GM13977 (cell line): ENCODE measurements at regions not wholly inside any gene's neighbourhood (a gene's known extent, or its start where the extent isn't known, plus 50 kb on each side); places are given as distances from the start of the nearest gene placed in this dataset.

Source experiments
- DNase-seq: peaks from one replicate; pipeline ENCODE4 v3.0.0; 2012; ENCODE audit warnings: low spot score
- in situ Hi-C: fragments of 300-500 bp; cut with MboI; formaldehyde crosslinking; loops from one replicate; pipeline ENCODE4 v1.12.0; 2022; ENCODE audit warnings: low sequenced_read_pairs, low pct_unique_long_range_greater_than_20kb, mixed read lengths, inconsistent platforms; ENCODE audit not compliant: unreplicated experiment
- TF ChIP-seq, protein P1 (sequence below): IDR thresholded peaks from 2 replicates; pipeline ENCODE4 v1.5.1; 2012; ENCODE audit warnings: mild to moderate bottlenecking, control low read depth; ENCODE audit not compliant: insufficient read depth; ENCODE audit errors: extremely low read depth, missing control alignments

DNA sequence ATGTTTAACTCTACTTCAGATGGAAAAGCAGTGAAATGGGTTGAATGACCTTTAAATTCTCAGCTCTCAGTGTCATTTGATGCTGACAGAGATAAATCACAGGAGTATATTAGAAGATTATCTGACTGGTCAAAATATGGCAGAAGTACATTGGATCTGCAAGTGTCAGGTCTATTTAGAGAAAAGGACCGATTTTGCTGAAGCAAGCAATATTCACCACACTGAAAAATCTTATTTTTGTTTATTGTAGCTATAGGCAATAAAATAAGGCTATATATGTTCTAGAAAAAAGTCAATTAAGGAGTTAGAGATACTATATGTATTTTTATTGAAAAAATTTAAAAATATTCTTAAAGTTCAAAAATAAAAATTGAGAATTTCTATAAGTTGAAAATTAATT is 325.3 kb downstream of the CXXC4 start:
- in situ Hi-C loops: no loop called here
- DNase-seq: no peak
- TF ChIP-seq, protein P1, sequence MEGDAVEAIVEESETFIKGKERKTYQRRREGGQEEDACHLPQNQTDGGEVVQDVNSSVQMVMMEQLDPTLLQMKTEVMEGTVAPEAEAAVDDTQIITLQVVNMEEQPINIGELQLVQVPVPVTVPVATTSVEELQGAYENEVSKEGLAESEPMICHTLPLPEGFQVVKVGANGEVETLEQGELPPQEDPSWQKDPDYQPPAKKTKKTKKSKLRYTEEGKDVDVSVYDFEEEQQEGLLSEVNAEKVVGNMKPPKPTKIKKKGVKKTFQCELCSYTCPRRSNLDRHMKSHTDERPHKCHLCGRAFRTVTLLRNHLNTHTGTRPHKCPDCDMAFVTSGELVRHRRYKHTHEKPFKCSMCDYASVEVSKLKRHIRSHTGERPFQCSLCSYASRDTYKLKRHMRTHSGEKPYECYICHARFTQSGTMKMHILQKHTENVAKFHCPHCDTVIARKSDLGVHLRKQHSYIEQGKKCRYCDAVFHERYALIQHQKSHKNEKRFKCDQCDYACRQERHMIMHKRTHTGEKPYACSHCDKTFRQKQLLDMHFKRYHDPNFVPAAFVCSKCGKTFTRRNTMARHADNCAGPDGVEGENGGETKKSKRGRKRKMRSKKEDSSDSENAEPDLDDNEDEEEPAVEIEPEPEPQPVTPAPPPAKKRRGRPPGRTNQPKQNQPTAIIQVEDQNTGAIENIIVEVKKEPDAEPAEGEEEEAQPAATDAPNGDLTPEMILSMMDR: no peak

DNA sequence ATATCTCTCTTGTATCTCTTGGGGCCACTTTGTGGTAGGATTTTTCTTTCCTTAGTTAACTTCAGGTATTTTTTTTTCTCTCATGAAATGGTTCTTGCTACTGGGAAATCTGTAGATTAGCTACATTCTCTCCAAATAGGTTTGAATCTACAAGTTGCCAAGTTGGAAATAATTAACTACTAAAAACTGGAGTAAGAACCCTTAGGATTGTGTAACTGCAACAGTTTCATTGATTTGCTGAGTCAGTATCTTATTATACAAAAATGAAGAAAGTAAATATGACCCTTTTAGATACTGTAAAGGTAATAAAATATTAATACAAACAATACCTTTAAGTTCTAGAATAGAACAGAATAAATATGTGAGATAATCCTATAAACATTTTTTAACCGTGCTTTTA is 327.9 kb downstream of the CXXC4 start:
- in situ Hi-C loops: no loop called here
- TF ChIP-seq, protein P1: no peak
- DNase-seq: no peak

DNA sequence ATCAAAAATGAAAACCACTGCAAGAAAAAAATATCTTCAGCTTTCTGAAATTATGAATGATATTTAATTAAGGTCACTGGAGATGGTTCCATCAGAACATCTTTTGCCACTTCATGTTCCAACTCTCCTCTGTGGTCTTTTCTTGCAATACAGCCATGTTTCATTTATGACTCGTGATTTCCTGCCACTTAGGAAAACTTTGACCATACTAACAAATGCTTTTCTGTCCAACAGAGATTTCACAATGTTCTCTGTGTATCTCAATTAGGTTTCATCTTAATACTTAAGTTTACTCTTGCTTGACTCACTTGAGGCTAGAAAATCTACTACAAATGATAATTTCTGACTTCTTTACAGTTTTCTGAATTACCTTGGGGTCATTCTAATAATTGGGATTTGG is 330.9 kb downstream of the CXXC4 start:
- in situ Hi-C loops: no loop called here
- DNase-seq: no peak

DNA sequence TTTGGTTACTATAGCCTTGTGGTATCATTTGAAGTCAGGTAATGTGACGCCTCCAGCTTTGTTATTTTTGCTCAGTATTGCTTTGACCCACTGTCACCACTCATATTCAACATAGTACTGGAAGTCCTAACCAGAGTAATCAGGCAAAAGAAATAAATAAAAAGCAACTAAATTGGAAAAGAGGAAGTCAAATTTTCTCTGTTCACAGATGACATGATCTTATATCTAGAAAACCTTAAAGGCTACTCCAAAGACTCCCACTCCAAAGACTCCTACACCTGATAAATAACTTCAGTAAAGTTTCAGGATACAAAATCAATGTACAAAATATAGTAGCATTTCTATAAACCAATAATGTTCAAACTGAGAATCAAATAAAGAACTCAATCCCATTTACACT is 348.6 kb downstream of the CXXC4 start:
- in situ Hi-C loops: no loop called here
- TF ChIP-seq, protein P1: no peak
- no peak for DNase-seq

More for the DNA sequence above, 330.9 kb downstream of the CXXC4 start:
- TF ChIP-seq, protein P1: no peak

DNA sequence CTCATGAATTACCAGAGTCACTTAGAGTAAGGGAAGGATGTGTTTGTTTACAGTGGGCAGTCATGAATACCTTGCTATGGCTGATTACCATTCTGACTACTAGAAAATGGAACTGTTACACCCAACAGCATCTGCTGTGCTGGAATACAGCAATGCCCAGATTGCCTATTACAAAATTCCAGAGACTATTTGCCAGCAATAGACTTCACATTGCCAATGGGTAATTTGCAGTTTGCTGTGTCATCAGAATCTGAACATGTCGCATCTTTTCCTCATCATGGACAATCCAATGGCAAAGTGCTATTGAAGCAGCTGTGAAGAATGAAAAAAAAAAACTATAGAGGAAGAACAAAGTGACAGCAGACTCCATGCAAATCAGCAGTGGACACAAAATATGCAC is 356.6 kb downstream of the CXXC4 start:
- in situ Hi-C loops: no loop called here
- no peak for DNase-seq
- TF ChIP-seq, protein P1: no peak

DNA sequence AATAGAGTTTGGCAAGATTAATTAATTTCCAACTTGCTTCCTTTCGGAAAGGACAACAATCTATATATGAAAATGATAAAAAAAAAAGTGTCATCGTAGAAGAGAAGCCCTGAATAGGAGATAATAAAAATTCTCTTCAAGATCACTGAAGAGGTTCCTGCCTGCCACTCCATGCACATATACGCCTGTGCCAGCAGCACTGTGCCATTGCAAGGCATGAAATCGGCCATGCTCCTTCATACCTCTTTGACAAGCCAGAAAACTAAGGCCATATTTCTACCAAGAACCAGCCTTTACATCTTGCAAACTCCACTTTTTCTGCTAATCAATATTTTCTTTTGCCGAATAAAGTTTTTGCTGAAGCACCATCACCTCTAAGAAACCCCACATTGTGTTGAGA is 365.5 kb downstream of the CXXC4 start:
- in situ Hi-C loops: no loop called here
- TF ChIP-seq, protein P1: no peak
- no peak for DNase-seq

DNA sequence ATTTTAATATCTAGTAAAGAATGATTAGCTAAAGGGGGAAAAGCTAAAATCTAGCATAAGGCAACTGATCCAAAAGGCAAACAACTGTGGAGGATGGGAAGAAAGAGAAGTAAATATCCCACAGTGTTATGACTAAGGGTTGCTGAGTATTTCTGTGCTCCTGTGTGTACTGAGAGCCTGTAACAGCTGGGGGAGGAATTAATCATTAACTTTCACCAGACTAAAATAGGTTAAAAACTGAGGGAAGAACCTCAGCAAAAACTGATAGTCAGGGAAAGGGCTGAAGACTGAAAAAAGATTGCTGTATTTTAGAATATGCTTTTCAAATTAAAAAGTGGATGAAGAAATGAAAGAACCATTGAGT is 365.9 kb downstream of the CXXC4 start:
- TF ChIP-seq, protein P1: no peak
- in situ Hi-C loops: no loop called here
- no peak for DNase-seq
